ENCODE measurements at regions not wholly inside any gene's neighbourhood (a gene's known extent, or its start where the extent isn't known, plus 50 kb on each side); places are given as distances from the start of the nearest gene placed in this dataset.

GRCh38 chr13:40181203-40181845, 485.1 kb downstream of the FOXO1 start (continued):
- TF ChIP-seq USF2 (CRISPR knock-in tag; IDR thresholded peaks at IDR 0.05) (no peak), ZNF396 (CRISPR knock-in tag; IDR thresholded peaks at IDR 0.05; ENCODE audit: borderline replicate concordance) (no peak)

- CTCF ChIA-PET, result no interaction called here
Measured at GRCh38 chr13:40182591-40182990, 483.9 kb downstream of the FOXO1 start.

GRCh38 chr13:40185414-40185813, 481.0 kb downstream of the FOXO1 start:
- Mint-ChIP-seq H3K27ac (no peak overlapping the region), H3K27me3 (ENCODE audit: low read depth) (peaks cover 3% of the 10 kb centered on the region), H3K36me3 (no peaks in the 10 kb centered on the region), H3K4me1 (peaks cover 23% of the 10 kb centered on the region), H3K9me3 (no peaks in the 10 kb centered on the region), H3K4me3 (no peak overlapping the region)
- ChIA-PET POLR2A (no interaction called here), CTCF (no interaction called here)
- DNase-seq (ENCODE audit: low spot score) (no peak), ATAC-seq (no peak)
- TF ChIP-seq ZSCAN18 (CRISPR knock-in tag; IDR thresholded peaks at IDR 0.05), result no peak
- TF ChIP-seq ZBTB21 (CRISPR knock-in tag; IDR thresholded peaks at IDR 0.05; ENCODE audit: borderline replicate concordance), result no peak
- no peak for TF ChIP-seq ATF6 (CRISPR knock-in tag; IDR thresholded peaks at IDR 0.05)
- TF ChIP-seq ZNF425 (CRISPR knock-in tag; conservative IDR thresholded peaks at IDR 0.05), result no peak
- no peak for TF ChIP-seq TCF7 (CRISPR knock-in tag; IDR thresholded peaks at IDR 0.05; ENCODE audit: low read depth)
- TF ChIP-seq ESRRA (CRISPR knock-in tag; IDR thresholded peaks at IDR 0.05; ENCODE audit: borderline replicate concordance), result no peak
- TF ChIP-seq ZNF263 (CRISPR knock-in tag; IDR thresholded peaks at IDR 0.05; ENCODE audit: low read depth), result no peak
- TF ChIP-seq CREB1 (CRISPR knock-in tag; IDR thresholded peaks at IDR 0.05), result no peak
- no peak for TF ChIP-seq NR3C1 (CRISPR knock-in tag; conservative IDR thresholded peaks at IDR 0.05; ENCODE audit: low read depth)
- no peak for TF ChIP-seq PRDM15 (CRISPR knock-in tag; IDR thresholded peaks at IDR 0.05)
- no peak for TF ChIP-seq SMAD4 (CRISPR knock-in tag; IDR thresholded peaks at IDR 0.05)
- no peak for TF ChIP-seq GRHL2 (CRISPR knock-in tag; IDR thresholded peaks at IDR 0.05; ENCODE audit: insufficient replicate concordance, severe bottlenecking)

More at GRCh38 chr13:40182591-40182990, 483.9 kb downstream of the FOXO1 start:
- no peak for ATAC-seq
- Mint-ChIP-seq H3K4me1 (peaks cover 21% of the 10 kb centered on the region), H3K27ac (no peak overlapping the region), H3K9me3 (no peaks in the 10 kb centered on the region), H3K27me3 (ENCODE audit: low read depth) (peaks cover 31% of the 10 kb centered on the region), H3K36me3 (no peaks in the 10 kb centered on the region), H3K4me3 (no peak overlapping the region)
- no peak for DNase-seq (ENCODE audit: low spot score)
- POLR2A ChIA-PET, result no interaction called here
- TF ChIP-seq TEAD4 (CRISPR knock-in tag; IDR thresholded peaks at IDR 0.05) (no peak), CREM (CRISPR knock-in tag; IDR thresholded peaks at IDR 0.05) (no peak), TEAD1 (CRISPR knock-in tag; IDR thresholded peaks at IDR 0.05) (no peak), IRF1 (CRISPR knock-in tag; IDR thresholded peaks at IDR 0.05) (no peak), ZBTB43 (CRISPR knock-in tag; IDR thresholded peaks at IDR 0.05) (no peak), SMAD4 (CRISPR knock-in tag; IDR thresholded peaks at IDR 0.05) (no peak)
